ENCODE measurements at regions not wholly inside any gene's neighbourhood (a gene's known extent, or its start where the extent isn't known, plus 50 kb on each side); places are given as distances from the start of the nearest gene placed in this dataset.

- no peaks in the 10 kb centered on the region for H3K9me3 ChIP-seq (ENCODE audit: low read depth)
- no peak overlapping the region for H3K4me2 ChIP-seq
- H3K36me3 ChIP-seq (replicated peaks; ENCODE audit: insufficient read depth, low read depth), result no peaks in the 10 kb centered on the region
- H3K4me1 ChIP-seq (ENCODE audit: insufficient read depth), result no peaks in the 10 kb centered on the region
- no peaks in the 10 kb centered on the region for H3K79me2 ChIP-seq
- no peak for DNase-seq (ENCODE audit: low spot score)
- no peak overlapping the region for H3K4me3 ChIP-seq
- no peaks in the 10 kb centered on the region for H3K9me2 ChIP-seq (replicated peaks; ENCODE audit: insufficient read depth)
- TF ChIP-seq EZH2 (IDR thresholded peaks at IDR 0.05; ENCODE audit: borderline replicate concordance) (no peak), EZH2phosphoT487 (IDR thresholded peaks at IDR 0.05; ENCODE audit: low read depth, severe bottlenecking, unreplicated experiment) (no peak)
- TF ChIP-seq, protein P1, sequence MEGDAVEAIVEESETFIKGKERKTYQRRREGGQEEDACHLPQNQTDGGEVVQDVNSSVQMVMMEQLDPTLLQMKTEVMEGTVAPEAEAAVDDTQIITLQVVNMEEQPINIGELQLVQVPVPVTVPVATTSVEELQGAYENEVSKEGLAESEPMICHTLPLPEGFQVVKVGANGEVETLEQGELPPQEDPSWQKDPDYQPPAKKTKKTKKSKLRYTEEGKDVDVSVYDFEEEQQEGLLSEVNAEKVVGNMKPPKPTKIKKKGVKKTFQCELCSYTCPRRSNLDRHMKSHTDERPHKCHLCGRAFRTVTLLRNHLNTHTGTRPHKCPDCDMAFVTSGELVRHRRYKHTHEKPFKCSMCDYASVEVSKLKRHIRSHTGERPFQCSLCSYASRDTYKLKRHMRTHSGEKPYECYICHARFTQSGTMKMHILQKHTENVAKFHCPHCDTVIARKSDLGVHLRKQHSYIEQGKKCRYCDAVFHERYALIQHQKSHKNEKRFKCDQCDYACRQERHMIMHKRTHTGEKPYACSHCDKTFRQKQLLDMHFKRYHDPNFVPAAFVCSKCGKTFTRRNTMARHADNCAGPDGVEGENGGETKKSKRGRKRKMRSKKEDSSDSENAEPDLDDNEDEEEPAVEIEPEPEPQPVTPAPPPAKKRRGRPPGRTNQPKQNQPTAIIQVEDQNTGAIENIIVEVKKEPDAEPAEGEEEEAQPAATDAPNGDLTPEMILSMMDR (IDR thresholded peaks at IDR 0.05; ENCODE audit: poor library complexity), result no peak
- no peaks in the 10 kb centered on the region for H4K20me1 ChIP-seq (ENCODE audit: insufficient read depth, poor library complexity, severe bottlenecking)
- H2AFZ ChIP-seq, result no peak overlapping the region
- H3K27ac ChIP-seq, result no peak overlapping the region
- H3K27me3 ChIP-seq, result no peaks in the 10 kb centered on the region
Observed at GRCh38 chr5:85476617-85477016, 1091.9 kb upstream of the EDIL3 start.

GRCh38 chr5:85479849-85480248 lies 1095.2 kb upstream of the EDIL3 start:
- Histone ChIP-seq H3K4me1 (ENCODE audit: insufficient read depth) (no peaks in the 10 kb centered on the region), H3K27me3 (no peaks in the 10 kb centered on the region), H3K4me3 (no peak overlapping the region), H3K4me2 (no peak overlapping the region), H3K9me3 (ENCODE audit: low read depth) (no peaks in the 10 kb centered on the region), H2AFZ (no peak overlapping the region), H3K79me2 (no peaks in the 10 kb centered on the region), H4K20me1 (ENCODE audit: insufficient read depth, poor library complexity, severe bottlenecking) (no peaks in the 10 kb centered on the region), H3K36me3 (replicated peaks; ENCODE audit: insufficient read depth, low read depth) (no peaks in the 10 kb centered on the region), H3K27ac (no peak overlapping the region), H3K9me2 (replicated peaks; ENCODE audit: insufficient read depth) (no peaks in the 10 kb centered on the region)
- no peak for DNase-seq (ENCODE audit: low spot score)
- 94% methylated on average over 4 of the region's 4 CpGs for WGBS (ENCODE audit: low lambda C conversion rate, missing lambda C conversion rate)
- TF ChIP-seq, protein P1 (IDR thresholded peaks at IDR 0.05; ENCODE audit: poor library complexity), result no peak
- TF ChIP-seq EZH2phosphoT487 (IDR thresholded peaks at IDR 0.05; ENCODE audit: low read depth, severe bottlenecking, unreplicated experiment) (no peak), EZH2 (IDR thresholded peaks at IDR 0.05; ENCODE audit: borderline replicate concordance) (no peak)

GRCh38 chr5:85484982-85485574 lies 1100.4 kb upstream of the EDIL3 start:
- no peak for DNase-seq (ENCODE audit: low spot score)
- H3K9me3 ChIP-seq (ENCODE audit: low read depth), result no peaks in the 10 kb centered on the region
- no peak overlapping the region for H3K27ac ChIP-seq
- H3K4me1 ChIP-seq (ENCODE audit: insufficient read depth), result no peaks in the 10 kb centered on the region
- H3K27me3 ChIP-seq, result no peaks in the 10 kb centered on the region
- no peaks in the 10 kb centered on the region for H3K36me3 ChIP-seq (replicated peaks; ENCODE audit: insufficient read depth, low read depth)
- TF ChIP-seq, protein P1 (IDR thresholded peaks at IDR 0.05; ENCODE audit: poor library complexity), result no peak
- TF ChIP-seq EZH2 (IDR thresholded peaks at IDR 0.05; ENCODE audit: borderline replicate concordance) (no peak), EZH2phosphoT487 (IDR thresholded peaks at IDR 0.05; ENCODE audit: low read depth, severe bottlenecking, unreplicated experiment) (no peak)
- H3K4me2 ChIP-seq, result no peak overlapping the region
- 88% methylated on average over 2 of the region's 2 CpGs for WGBS (ENCODE audit: low lambda C conversion rate, missing lambda C conversion rate)
- no peaks in the 10 kb centered on the region for H4K20me1 ChIP-seq (ENCODE audit: insufficient read depth, poor library complexity, severe bottlenecking)
- H3K79me2 ChIP-seq, result no peaks in the 10 kb centered on the region
- no peak overlapping the region for H3K4me3 ChIP-seq
- H2AFZ ChIP-seq, result no peak overlapping the region
- no peaks in the 10 kb centered on the region for H3K9me2 ChIP-seq (replicated peaks; ENCODE audit: insufficient read depth)

- Histone ChIP-seq H3K4me1 (ENCODE audit: insufficient read depth) (no peaks in the 10 kb centered on the region), H2AFZ (no peak overlapping the region), H3K9me3 (ENCODE audit: low read depth) (no peaks in the 10 kb centered on the region), H3K27me3 (no peaks in the 10 kb centered on the region), H3K36me3 (replicated peaks; ENCODE audit: insufficient read depth, low read depth) (no peaks in the 10 kb centered on the region), H3K4me3 (no peak overlapping the region), H3K79me2 (no peaks in the 10 kb centered on the region), H3K4me2 (no peak overlapping the region), H4K20me1 (ENCODE audit: insufficient read depth, poor library complexity, severe bottlenecking) (no peaks in the 10 kb centered on the region), H3K9me2 (replicated peaks; ENCODE audit: insufficient read depth) (no peaks in the 10 kb centered on the region), H3K27ac (no peak overlapping the region)
- no peak for TF ChIP-seq EZH2 (IDR thresholded peaks at IDR 0.05; ENCODE audit: borderline replicate concordance)
- no peak for TF ChIP-seq EZH2phosphoT487 (IDR thresholded peaks at IDR 0.05; ENCODE audit: low read depth, severe bottlenecking, unreplicated experiment)
- TF ChIP-seq, protein P1 (IDR thresholded peaks at IDR 0.05; ENCODE audit: poor library complexity), result no peak
- DNase-seq (ENCODE audit: low spot score), result no peak
Observed at GRCh38 chr5:85488295-85488694, 1103.6 kb upstream of the EDIL3 start.
